GM19463 (cell line): ENCODE measurements at regions not wholly inside any gene's neighbourhood (a gene's known extent, or its start where the extent isn't known, plus 50 kb on each side); places are given as distances from the start of the nearest gene placed in this dataset.
"Not testable (repeated sequence)": the region's sequence is repeated elsewhere in the genome, so short reads cannot be mapped to it uniquely, and the experiment has no call there.

Source experiments
- ATAC-seq: cut with Tn5 transposase; IDR thresholded peaks from one replicate; pipeline ENCODE4 v1.9.1; 2021; ENCODE audit warnings: mild to moderate bottlenecking, moderate library complexity; ENCODE audit not compliant: unreplicated experiment

GRCh38 chr5:12936221-12936620 lies 1008.3 kb downstream of the DNAH5 start:
- ATAC-seq = no peak

- ATAC-seq = no peak
These were observed 1009.8 kb downstream of the DNAH5 start for GRCh38 chr5:12934722-12935121.

- ATAC-seq = no peak
These were observed 1016.3 kb upstream of the CTNND2 start for GRCh38 chr5:12920527-12920926.

- ATAC-seq = no peak
These were observed 1006.9 kb upstream of the CTNND2 start for GRCh38 chr5:12911156-12911555.

- ATAC-seq = no peak
These were observed 1006.4 kb upstream of the CTNND2 start for GRCh38 chr5:12910641-12911040.

- ATAC-seq = no peak
These were observed 998.4 kb upstream of the CTNND2 start for GRCh38 chr5:12902611-12903010.

- no peak for ATAC-seq
These were observed 997.5 kb upstream of the CTNND2 start for GRCh38 chr5:12901696-12902095.

- no peak for ATAC-seq
These were observed 991.8 kb upstream of the CTNND2 start for GRCh38 chr5:12896086-12896485.

- no peak for ATAC-seq
These were observed 980.8 kb upstream of the CTNND2 start for GRCh38 chr5:12885018-12885417.

- no peak for ATAC-seq
These were observed 979.1 kb upstream of the CTNND2 start for GRCh38 chr5:12883395-12883794.

GRCh38 chr5:12876541-12877298 lies 972.5 kb upstream of the CTNND2 start:
- no peak for ATAC-seq

GRCh38 chr5:12870872-12871539 lies 966.8 kb upstream of the CTNND2 start:
- ATAC-seq = no peak

- no peak for ATAC-seq
These were observed 961.3 kb upstream of the CTNND2 start for GRCh38 chr5:12865529-12865928.

GRCh38 chr5:12861886-12862654 lies 957.8 kb upstream of the CTNND2 start:
- ATAC-seq = no peak

GRCh38 chr5:12856105-12856504 lies 951.9 kb upstream of the CTNND2 start:
- ATAC-seq = not testable (repeated sequence)

GRCh38 chr5:12854386-12854785 lies 950.1 kb upstream of the CTNND2 start:
- no peak for ATAC-seq

- ATAC-seq = no peak
These were observed 947.5 kb upstream of the CTNND2 start for GRCh38 chr5:12851761-12852160.

GRCh38 chr5:12848709-12849108 lies 944.5 kb upstream of the CTNND2 start:
- no peak for ATAC-seq

- ATAC-seq = no peak
These were observed 941.4 kb upstream of the CTNND2 start for GRCh38 chr5:12845549-12846159.

- no peak for ATAC-seq
These were observed 936.7 kb upstream of the CTNND2 start for GRCh38 chr5:12840972-12841371.

GRCh38 chr5:12837592-12837991 lies 933.3 kb upstream of the CTNND2 start:
- ATAC-seq = no peak
